UCSD-AML1 (cell line): ENCODE measurements at regions not wholly inside any gene's neighbourhood (a gene's known extent, or its start where the extent isn't known, plus 50 kb on each side); places are given as distances from the start of the nearest gene placed in this dataset.
A peak's percentile ranks its signal among the peaks of the same experiment; 100 is the strongest.

Experiments
- DNase-seq: peaks from one replicate; lab custom pipeline; 2025; ENCODE audit not compliant: unreplicated experiment; lab: John Stamatoyannopoulos, UW

DNA sequence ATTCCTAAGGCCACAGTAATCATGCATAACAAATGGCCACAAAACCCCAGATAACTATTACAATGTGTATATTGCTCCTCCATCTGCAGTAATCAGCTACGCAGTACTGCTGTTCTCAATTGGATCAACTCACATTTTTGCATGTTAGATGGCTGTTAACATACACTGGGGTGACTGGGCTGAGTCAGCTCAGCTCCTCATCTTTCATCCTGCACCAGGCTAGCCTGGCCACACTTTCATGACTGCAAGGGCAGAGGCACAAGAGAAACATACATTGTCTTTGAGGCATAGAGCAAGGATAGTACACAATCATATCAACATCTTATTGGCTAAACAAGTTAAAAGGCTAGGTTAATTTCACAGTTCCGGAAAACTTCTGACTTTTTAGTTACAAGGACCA lies 306.6 kb downstream of the SLC6A15 start:
- DNase-seq, result no peak

DNA sequence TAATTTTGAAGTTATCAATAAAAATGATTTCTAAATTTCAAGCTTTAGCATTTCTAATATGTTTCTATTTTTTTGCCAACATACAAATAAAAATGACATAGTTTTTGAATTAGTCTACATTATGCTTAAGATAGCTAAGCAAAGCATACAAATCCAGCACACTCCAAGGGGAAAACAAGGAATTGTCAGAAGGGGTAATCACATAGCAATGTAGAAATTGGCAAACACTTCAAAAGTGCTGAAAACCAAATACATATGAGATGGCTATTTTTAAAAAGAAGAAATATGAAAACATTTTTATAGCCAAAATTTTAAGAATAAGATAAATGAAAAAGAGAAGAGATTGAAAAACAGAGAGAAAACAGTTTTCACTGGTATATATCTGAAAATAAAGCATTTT lies 308.0 kb downstream of the SLC6A15 start:
- no peak for DNase-seq

GRCh38 chr12:84603484-84604248 lies 308.9 kb downstream of the SLC6A15 start:
- no peak for DNase-seq

GRCh38 chr12:84601483-84601882 lies 311.1 kb downstream of the SLC6A15 start:
- DNase-seq, result no peak

- DNase-seq, result no peak
Observed at GRCh38 chr12:84599539-84599938, 313.1 kb downstream of the SLC6A15 start.

DNA sequence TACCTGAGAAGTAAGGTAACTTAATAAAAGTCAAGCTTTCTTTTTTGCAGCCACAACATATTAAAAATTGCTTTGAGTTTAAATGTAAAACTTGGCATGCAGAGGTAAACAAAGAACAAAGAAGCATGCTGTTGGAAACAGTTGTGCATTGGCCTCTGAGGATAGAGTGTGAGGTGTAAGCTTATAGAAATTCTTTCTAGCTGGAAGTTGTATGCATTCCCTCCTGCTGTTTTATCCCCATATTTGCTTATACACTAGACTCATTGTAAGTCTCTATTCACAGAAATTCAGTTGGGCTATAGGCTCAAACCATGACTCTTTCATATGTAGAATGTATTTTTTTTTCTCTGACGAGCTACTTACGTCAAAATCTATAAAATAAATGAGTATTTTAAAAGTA lies 316.3 kb downstream of the SLC6A15 start:
- DNase-seq, result no peak

DNA sequence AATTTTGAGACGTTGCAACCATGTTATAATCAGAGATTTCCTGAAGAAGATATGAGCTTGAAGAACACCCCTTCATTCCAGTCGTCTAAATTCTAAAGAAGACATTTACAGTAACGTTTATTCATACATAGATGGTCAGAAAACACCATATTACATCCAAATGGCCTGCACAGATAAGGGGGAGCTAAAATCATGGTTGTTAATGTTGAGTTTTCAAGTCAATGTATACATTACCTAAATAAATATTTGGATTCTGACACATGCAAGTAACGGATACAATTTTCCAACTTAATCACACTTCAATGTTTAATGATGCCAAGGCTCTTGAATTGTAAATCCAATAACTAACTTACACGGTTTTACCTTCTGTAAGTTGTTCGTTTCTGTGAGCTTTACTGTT lies 318.4 kb downstream of the SLC6A15 start:
- DNase-seq, result no peak

- DNase-seq, result no peak
Observed at GRCh38 chr12:84585776-84586395, 326.7 kb downstream of the SLC6A15 start.

- no peak for DNase-seq
Observed at GRCh38 chr12:84572196-84572595, 340.4 kb downstream of the SLC6A15 start.

GRCh38 chr12:84562331-84562730 lies 350.3 kb downstream of the SLC6A15 start:
- DNase-seq, result no peak

GRCh38 chr12:84561351-84561750 lies 351.2 kb downstream of the SLC6A15 start:
- no peak for DNase-seq

GRCh38 chr12:84554199-84554723 lies 358.3 kb downstream of the SLC6A15 start:
- DNase-seq, result no peak

DNA sequence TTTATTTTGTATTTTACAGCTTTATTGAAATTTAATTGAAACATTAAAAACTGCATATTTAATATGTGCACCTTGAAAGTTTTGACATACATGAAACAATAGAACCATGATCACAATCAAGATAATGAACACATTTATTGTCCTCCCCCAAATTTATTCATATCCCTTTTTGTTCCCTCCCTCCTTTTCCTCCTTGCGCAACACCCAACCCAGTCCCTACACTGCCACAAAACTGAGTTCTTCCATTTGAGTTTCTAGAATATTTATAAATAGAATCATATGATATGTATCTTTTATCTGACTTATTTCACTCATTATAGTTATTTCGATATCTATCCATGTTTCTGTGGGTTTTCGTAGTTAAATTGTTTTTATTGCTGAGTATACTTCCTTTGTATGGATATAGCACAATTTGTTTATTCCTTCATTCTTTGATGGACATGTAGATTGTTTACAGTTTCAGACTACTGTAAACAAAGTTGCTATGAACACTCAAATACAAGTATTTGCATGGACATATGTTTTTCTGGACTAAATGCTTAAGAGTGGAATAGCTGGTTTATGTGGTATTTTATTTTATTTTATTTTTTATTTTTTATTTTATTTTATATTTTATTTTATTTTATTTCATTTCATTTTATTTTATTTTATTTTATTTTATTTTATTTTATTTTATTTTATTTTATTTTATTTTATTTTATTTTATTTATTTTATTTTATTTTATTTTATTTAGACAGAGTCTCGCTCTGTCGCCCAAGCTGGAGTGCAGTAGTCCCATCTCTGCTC lies 359.1 kb downstream of the SLC6A15 start:
- no peak for DNase-seq

DNA sequence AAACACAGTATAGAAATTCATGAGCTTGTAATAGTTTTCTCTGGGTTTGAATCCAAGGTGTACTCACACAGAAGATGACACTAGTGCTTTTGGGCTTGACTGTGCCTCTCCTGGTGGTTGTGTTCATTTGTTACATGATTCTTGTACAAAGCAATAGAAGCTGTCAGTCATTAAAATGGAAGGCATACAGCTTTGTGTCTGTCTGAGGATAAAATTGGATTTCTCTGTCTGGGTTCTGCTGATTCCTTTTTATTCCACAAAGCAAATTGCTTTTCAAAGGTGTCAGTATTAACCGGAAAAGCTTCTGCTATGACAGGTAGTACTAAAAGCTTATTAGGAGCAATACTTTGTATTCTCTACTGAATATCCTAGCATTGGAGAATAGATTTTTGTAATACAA lies 361.2 kb downstream of the SLC6A15 start:
- no peak for DNase-seq

- no peak for DNase-seq
Observed at GRCh38 chr12:84550518-84550917, 362.1 kb downstream of the SLC6A15 start.

GRCh38 chr12:84542289-84542688 lies 370.3 kb downstream of the SLC6A15 start:
- DNase-seq, result no peak

- no peak for DNase-seq
Observed at GRCh38 chr12:84537666-84538065, 374.9 kb downstream of the SLC6A15 start.

- DNase-seq, result no peak
Observed at GRCh38 chr12:84512751-84513150, 399.8 kb downstream of the SLC6A15 start.

- no peak for DNase-seq
Observed at GRCh38 chr12:84508851-84509260, 403.7 kb downstream of the SLC6A15 start.

DNA sequence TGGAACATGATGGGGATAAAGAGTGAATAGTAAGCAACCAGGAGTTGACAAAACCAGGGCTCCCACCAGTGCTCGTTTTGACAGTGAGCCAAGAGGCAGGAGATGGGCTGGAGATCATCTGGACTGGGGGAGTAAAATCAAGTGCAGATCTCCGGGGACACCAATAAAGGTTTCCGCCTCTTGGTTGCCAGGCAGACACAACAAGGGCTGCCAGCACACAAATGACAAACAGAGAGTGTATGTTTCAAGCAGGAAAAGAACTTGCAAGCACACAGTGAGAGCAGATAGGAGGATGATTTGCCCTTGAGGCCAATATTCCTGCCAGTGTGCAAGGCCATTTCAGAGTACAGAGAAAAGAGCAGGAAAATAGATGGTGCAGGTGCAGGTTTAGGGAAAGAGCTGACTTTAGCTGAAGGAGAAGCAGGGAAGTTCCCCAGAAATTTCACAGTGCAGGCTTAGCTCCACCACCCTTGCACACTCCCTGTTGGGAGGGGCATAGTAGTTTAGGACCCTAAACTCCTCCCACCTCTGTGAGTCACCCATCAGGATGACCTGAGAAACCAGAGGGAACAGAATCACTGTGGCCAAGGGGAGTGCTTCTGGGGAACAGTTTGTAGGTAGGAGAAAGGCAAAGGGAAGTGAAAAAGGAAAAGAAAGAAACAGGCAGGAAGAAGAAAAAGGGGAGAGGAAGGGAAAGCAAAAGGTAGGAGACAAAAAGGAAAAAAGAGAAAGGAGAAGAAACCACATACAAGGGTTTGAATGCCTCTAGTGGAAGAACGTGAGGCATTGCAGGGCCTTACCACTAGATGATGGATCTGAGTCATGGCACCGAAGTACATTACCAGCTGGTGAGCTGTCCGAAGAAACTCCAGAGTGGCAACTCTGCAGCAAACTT lies 404.4 kb downstream of the SLC6A15 start:
- peak; percentile 6 for DNase-seq

GRCh38 chr12:84506282-84506681 lies 406.3 kb downstream of the SLC6A15 start:
- peak; percentile 3 for DNase-seq
